GM21737 (cell line): ENCODE measurements at regions not wholly inside any gene's neighbourhood (a gene's known extent, or its start where the extent isn't known, plus 50 kb on each side); places are given as distances from the start of the nearest gene placed in this dataset.
A peak's percentile ranks its signal among the peaks of the same experiment; 100 is the strongest.
"Not testable (repeated sequence)": the region's sequence is repeated elsewhere in the genome, so short reads cannot be mapped to it uniquely, and the experiment has no call there.

ENCODE experiments used
- ATAC-seq: cut with Tn5 transposase; IDR thresholded peaks from one replicate; pipeline ENCODE4 v1.9.1; 2021; ENCODE audit warnings: mild to moderate bottlenecking, moderate library complexity; ENCODE audit not compliant: unreplicated experiment

DNA sequence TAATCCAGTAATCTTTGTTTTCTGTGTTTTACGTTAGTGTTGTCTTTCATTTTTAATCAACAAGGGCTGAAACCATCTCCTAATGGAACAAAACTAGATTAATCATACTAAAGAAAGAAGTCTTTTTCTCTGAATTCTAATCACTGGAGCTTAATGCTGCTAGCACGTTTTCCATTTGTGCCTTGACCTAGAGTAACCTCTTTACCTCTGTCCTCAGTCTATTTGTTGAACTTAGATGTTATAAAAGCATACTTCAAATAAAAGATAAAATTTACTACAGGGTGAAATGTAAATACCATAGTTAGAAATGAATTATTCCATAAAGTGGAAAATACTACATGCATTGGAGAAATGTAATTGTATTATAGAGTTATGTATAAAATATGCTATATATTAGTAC, 207.1 kb downstream of the NKX6-1 start:
- no peak for ATAC-seq

DNA sequence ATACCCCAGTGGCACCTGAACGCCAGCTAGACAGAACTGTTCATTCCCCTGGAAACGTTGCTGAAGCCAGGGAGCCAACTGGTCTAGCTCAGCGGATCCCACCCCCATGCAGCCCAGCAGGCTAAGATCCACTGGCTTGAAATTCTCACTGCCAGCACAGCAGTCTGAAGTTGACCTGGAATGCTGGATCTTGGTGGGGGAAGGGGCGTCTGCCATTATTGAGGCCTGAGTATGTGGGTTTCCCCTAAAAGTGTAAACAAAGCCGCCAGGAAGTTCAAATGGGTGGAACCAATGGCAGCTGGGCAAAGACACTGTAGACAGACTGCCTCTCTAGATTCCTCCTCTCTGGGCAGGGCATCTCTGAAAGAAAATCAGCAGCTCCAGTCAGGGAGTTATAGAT, 213.0 kb downstream of the NKX6-1 start:
- ATAC-seq, result no peak

DNA sequence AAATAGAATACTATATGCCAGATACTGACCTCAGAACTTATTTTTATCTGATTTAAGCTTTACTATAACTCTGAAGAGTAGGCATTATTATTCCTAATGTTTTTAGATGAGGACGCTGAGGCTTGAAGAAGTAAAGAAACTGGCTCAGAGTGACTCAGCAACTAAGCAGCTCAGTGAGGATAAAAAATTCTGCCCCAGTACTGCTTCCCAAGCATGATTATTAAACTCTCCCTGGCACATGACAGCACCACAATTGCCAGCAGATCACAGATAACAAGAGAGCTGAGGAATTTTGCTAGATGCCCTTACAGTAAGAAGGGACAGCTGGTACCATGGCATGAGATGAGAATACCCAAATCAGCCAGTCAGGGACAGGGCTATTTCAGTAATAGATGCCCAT, 219.4 kb downstream of the NKX6-1 start:
- no peak for ATAC-seq

DNA sequence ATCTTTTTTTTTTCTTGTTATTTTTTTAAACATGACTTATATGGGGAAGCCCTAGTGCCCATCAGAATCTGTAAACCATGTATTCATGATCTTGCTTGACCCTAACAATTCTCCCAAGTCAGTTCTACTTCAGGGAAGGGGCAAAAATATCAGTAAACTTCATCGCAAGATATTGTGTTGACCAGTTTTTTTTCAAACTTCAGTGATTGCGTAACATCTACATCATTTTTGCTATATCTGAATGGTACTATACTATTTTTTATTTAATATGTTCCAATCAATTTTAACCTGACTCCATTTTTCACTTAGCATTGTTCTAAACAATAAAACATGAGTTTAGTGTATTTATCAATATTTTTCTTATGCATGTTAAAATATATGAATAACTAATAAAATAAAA, 221.2 kb downstream of the NKX6-1 start:
- ATAC-seq, result no peak

DNA sequence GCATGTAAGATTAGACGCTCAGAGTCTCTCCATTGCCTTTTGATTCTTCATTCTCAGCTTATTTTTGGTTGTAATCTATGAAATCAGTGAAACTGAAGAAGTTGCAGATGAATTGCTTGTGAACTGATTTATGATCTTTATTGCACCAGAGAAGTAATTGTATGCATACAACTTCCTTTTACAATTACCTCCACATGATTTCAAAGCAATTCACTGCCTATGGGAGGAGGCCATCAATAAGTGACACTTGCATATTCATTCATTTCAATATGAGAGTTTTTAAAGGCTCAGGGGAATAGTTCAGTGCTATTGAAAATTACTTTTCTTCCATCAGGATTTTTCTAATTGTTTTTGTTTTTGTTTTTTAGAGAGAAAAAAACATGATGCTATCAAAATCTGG, 222.3 kb downstream of the NKX6-1 start:
- ATAC-seq, result no peak

DNA sequence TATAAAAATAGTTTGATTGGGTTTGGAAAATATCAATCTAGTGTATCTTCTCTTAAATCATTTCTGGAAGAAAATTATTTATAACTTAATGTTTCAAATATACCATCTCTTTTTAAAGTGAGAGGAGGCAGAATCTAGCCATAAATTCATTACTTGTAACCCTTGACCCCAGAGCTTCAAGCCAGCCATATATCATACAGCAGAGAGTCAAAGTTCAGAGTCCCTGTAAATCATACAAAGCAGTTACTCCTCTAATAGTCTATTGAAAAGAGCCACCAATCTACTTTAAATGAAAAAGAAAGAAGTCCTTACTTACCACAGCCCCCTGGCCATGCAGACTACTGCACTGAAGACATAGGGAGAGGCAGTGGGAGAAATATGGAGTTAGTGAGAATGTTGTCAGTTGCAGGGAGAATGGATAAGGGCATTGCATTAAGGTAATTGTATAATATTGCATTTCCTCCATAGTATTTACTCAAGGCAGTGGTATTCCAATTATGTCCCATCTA, 229.5 kb downstream of the NKX6-1 start:
- ATAC-seq, result no peak

DNA sequence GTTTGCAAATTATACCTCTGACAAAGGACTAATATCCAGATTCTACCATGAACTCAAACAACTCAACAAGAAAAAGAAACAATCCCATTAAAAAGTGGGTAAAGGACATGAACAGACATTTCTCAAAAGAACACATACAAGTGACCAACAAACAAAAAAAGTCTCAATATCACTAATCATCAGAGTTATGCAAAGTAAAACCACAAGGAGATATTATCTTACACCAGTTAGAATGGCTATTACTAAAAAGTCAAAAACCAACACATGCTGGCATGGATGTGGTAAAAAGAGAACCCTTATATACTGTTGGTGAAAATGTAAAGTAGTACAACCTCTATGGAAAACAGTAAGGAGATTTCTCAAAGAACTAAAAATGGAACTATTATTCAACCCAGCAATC, 234.4 kb downstream of the NKX6-1 start:
- no peak for ATAC-seq

DNA sequence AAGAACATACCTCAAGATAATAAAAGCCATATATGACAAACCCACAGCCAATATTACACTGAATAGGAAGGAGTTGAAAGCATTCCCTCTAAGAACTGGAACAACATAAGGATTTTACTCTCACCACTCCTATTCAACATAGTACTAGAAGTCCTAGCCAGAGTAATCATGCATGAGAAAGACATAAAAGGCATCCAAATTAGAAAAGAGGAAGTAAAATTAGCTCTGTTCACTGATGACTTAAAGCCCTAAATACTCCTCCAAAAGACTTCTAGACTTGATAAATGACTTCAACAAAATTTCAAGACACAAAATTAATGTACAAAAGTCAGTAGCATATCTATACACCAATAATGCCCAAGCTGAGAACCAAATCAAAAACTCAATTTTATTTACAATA, 235.7 kb downstream of the NKX6-1 start:
- ATAC-seq, result no peak

DNA sequence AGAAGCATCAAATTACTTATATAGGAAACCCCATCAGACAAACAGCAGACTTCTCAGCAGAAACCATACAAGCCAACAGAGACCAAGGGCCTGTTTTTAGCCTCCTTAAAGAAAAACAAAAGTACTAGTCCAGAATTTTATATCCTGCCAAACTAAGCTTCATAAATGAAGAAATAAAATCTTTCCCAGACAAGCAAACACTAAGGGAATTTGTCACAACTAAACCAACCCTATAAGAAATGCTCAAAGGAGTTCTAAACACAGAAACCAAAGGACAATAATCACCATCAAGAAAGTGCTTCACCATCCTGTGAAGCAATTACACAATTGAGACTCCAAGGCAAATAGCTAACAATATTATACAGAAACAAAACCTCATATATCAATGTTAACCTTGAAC, 238.6 kb downstream of the NKX6-1 start:
- no peak for ATAC-seq

DNA sequence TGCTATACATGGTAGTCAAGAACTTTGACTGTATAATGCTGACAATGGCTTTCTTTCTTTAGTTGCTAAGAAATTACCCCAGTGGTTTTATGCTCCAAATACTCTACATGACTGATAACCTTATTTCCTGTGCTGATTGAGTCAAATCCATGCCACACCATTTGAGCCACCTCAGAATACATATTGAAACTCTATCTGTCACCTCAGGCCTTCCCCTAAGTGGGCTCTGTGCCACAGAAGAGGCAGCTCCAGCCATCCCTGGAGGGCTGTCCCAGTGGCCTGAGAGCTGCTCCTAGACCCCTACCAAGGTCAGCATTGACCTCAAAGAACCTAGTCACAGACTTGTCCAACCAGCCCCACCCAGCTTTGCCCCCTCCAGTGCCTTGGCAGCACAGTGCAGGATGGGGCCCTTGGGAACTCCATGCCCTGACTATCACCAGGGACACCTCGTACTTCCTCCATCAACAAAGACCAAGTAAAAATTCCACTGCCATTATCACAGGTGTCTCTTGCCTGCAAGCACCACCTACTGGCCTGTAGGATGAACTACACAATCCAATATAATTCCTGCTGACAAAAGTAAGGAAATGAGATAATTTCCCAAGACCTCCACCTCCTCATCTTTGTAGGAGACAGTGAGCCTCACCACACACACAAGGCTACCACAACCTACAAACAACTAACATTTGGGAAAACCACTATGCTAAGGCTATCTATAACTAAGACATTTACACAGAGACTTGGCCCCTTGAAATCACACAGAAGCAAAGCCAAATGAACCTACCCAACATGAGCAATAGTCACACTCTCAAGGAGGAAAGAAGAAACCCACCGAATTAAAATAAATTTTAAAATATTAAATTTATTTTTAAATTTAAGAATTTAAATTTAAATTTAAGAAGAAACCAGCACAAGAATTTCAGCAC, 239.9 kb downstream of the NKX6-1 start:
- ATAC-seq, result peak; percentile 75

DNA sequence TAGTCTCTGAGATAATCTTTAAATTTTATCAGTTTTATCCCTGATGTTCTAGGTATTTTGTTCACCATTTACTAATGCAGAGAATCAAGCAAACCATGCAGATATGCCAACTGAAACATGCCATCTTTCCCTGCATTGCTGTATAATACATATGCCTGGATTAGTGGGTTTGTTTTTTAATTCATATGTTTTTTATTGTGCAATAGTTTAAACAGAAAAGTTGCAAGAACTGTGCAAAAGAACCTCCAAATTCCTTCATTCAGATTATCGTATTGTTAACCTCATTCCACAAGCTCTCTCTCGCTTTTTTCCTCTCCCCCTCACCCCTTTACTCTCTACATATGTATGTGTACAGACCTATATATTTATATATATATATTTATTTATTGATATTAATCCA, 244.6 kb downstream of the NKX6-1 start:
- ATAC-seq, result no peak

DNA sequence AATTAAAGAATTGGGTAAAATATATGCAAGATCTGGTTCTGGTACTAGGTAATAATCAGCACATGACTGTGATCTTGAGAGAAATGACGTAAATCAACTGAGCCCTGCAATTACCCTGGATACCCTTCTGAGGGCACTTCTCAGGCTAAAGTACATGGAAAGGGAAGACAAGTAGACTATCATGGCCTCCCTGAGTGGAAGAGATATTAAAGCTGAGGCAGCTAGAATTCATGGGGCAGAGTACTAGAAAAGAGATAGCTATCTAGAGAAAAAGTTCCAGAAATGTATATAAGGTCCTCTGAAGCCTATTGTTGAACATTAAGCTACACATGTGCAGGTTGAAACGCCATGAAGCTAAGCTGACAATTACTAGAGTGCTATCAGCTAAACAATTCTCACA, 249.6 kb downstream of the NKX6-1 start:
- ATAC-seq, result no peak

DNA sequence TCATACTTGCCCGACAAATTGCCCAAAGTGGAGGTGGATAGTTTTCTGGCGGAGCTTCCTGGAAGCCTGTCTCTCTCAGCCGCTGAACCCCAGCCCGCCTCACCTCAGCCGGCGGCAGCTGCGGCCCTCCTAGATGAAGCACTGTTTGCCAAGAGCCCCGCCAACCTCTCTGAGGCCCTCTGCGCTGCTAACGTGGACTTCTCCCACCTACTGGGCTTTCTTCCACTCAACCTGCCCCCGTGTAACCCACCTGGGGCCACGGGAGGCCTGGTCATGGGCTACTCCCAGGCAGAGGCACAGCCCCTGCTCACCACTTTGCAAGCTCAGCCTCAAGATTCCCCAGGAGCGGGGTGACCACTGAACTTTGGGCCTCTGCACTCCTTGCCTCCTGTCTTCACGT, 254.1 kb downstream of the NKX6-1 start:
- not testable (repeated sequence) for ATAC-seq

DNA sequence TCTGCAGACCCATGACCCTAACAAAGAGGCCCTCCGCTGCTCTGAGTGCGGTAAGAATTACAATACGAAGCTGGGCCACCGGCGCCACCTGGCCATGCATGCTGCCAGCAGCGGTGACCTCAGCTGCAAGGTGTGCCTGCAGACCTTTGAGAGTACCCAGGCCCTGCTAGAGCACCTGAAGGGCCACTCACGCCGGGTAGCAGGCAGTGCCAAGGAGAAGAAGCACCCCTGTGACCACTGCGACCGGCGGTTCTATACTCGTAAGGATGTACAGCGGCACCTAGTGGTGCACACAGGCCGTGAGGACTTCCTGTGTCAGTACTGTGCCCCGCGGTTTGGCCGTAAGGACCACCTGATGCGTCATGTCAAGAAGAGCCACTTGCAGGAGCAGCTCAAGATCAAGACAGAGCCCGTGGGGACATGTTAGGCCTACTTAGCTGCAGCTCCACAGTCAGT, 254.7 kb downstream of the NKX6-1 start:
- ATAC-seq, result not testable (repeated sequence)

DNA sequence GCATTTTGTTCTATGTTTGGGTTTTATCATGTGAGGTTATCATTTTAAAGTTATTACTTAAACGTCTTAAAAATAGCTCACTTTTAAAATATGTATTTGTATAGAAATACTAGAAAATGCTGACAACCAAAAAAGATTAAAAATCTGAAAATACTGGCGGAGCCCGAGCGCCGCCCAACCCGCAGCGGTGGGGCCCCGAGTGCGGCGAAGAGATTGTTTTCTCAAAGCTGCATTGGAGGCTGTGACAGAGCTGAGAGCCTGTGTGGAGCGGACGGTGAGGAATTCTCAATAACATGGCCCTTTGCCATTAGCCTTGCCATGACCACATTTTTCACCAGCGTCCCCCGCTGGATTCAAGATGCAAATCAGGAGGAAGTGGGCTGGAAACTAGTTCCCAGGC, 255.4 kb downstream of the NKX6-1 start:
- no peak for ATAC-seq

DNA sequence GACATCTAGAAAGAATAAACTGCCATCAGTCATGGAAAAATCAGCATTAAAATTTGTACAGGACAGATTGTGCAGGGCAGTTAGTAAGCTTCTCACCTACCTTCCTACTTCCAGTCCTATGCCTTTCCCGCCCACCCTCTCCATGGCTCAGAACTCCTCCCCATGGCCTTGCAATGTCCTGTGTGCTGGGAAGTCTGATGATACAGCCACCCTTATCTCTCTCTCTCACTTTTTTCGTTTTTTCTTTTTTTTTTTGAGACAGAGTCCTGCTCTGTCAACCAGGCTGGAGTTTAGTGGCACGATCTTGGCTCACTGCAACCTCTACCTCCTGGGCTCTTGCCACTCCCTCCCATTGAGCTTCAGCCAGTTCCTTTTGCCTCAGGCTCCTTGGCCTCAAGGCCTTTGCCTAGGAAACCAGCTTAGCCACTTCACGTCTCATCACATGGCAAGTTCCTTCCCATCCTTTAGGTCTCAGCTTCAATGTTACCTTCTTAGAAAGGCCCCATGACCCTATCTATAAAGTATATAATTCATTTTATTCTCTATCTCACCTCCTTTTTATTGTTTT, 259.7 kb downstream of the NKX6-1 start:
- no peak for ATAC-seq

DNA sequence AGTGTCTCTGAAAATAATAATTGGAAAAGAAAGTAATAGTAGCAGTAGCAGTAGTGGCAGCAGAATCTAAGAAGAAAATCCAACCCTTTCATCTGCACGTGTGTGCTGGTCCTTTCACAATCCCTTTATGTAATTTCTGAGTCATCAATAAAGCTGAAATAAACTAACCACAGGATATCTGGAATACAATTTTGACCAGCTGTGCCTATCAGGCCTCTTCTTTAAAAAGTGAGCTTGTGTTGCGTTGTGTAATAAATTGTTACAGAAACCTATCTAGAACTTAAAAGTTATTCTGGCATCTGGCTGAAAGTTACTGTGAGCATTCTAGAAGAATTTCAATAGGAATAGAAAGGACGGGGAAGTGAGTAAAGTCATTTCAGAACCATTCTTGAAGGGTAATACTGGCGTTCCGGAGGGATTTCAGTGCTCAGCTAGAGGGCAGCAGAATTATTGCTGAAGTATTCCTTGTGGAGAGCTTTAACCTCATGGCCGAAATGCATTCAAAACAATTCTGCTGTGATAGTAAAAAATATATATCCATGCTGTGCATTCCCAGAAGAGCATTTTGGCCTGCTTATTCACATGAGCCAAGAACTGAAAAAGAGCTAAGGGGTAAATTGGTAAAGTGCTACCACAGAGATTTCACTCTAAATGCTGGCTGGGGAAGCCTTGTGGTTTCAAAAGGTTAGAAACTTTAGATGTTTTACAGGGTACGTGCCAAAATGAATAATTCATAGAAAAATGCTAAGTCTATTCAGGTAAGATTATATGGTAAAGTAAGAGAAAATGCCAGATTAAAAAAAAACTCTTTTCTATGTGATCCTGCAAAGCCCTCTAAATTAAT, 260.6 kb downstream of the NKX6-1 start:
- ATAC-seq, result no peak

DNA sequence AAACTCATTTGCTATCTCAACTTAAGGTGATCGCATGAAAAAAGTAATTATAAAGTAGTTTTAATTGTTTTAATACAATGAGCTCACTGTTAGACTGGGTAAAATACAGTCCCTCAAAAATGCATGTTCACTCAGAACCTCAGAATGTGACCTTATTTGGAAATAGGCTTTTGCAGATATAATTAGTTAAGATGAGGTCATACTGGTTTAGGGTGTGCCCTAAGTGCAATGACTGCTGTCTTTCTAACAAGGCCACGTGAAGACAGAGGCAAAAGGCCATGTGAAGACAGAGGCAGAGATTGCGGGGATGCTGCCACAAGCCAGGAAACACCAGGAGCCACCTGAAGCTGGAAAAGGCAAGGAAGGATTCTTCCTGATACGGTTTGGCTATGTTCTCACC, 262.1 kb downstream of the NKX6-1 start:
- ATAC-seq, result no peak

DNA sequence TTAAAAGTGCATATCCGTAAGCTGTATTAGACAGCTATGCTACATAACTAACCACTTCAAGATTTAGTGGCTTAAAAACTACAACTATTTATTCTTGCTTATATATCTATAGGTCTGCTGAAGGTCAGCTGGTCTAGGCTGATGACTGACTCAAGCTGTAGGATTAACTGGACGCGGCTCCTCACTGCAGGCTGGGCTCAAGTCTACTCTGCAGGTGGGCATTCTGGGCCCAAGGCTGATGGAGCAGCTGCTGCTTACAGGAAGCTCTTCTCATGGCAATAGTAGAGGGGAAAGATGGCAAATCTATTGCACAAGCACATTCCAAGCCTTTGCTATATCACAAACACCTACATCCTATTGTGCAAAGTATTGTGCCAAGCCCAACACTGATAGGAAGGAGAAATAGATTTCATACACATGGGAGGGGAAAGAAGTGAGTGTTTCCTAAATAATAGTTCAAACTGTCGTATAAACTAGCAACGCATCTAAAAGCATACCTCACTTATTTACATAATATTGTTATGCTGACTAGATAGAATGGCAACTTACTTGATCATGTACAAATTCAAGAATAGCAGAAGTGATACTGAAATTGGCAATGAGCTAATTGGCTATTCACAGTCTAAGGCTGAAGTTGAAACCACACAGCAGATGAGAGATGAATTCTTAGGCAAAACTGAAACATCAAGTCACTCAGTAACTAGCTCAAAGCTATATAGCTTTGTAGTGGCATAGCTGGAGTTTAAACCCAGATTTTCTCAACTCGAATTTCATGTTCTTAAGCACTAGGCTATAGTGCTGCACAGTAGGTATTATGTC, 263.8 kb downstream of the NKX6-1 start:
- peak; percentile 99 for ATAC-seq

DNA sequence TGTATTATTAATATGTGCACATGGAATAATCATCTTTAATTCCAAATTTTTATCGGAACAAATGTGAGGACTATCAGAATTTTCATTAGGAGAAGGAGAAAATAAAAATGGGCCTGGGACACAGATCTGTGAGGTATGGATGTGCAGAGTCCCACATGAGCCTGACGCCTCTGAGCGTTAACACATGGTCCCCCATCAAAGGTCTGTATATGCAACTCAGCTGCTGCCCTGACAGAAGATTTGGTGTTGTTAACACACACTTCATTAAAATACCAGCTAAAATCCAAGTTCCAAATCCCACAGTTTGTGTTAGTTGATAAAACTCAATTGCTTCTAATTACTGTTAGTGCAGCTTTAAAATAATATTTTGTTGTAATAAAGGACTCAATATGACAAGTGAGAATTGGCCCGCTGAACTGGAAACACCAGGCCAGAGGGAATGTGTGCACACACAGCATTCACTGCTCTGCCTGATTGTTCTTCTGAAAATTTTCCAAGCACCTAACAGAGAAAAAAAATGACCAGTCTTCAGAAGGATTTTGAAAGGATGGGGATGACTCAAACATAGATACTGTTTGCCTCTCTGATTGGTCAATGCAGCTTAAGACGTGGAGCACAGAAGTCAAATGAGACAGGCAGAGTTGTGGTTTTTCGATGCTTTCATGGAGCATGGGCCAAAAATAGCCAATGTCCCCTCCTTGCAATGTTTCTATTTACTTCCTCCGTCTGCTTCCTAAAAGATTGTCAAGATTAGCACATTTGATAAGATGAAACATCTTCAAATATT, 266.6 kb downstream of the NKX6-1 start:
- ATAC-seq, result no peak
